ENCODE measurements at regions not wholly inside any gene's neighbourhood (a gene's known extent, or its start where the extent isn't known, plus 50 kb on each side); places are given as distances from the start of the nearest gene placed in this dataset.
"Not testable (repeated sequence)": the region's sequence is repeated elsewhere in the genome, so short reads cannot be mapped to it uniquely, and the experiment has no call there.

GRCh38 chr3:44172701-44173100 is 69.0 kb upstream of the TOPAZ1 start:
- DNase-seq, result not testable (repeated sequence)

- DNase-seq, result no peak
Measured at GRCh38 chr3:44173263-44173662, 68.4 kb upstream of the TOPAZ1 start.

GRCh38 chr3:44175070-44175469 is 66.6 kb upstream of the TOPAZ1 start:
- DNase-seq, result no peak

- DNase-seq, result no peak
Measured at GRCh38 chr3:44179246-44179645, 62.4 kb upstream of the TOPAZ1 start.

- no peak for DNase-seq
Measured at GRCh38 chr3:44184319-44184953, 57.2 kb upstream of the TOPAZ1 start.

- no peak for DNase-seq
Measured at GRCh38 chr3:44185396-44185915, 56.2 kb upstream of the TOPAZ1 start.

- DNase-seq, result no peak
Measured at GRCh38 chr3:44186111-44186672, 55.5 kb upstream of the TOPAZ1 start.

GRCh38 chr3:44186712-44187111 is 55.0 kb upstream of the TOPAZ1 start:
- no peak for DNase-seq

Measured in bone marrow (tissue), 2 donors.